GM21723 (cell line): ENCODE measurements at regions not wholly inside any gene's neighbourhood (a gene's known extent, or its start where the extent isn't known, plus 50 kb on each side); places are given as distances from the start of the nearest gene placed in this dataset.
A peak's percentile ranks its signal among the peaks of the same experiment; 100 is the strongest.

Source experiments
- ATAC-seq: cut with Tn5 transposase; IDR thresholded peaks from one replicate; pipeline ENCODE4 v1.9.1; 2021; ENCODE audit warnings: mild to moderate bottlenecking, moderate library complexity; ENCODE audit not compliant: unreplicated experiment

GRCh38 chr4:114349543-114350175 is 248.9 kb upstream of the UGT8 start:
- no peak for ATAC-seq

GRCh38 chr4:114358901-114359300 is 239.7 kb upstream of the UGT8 start:
- no peak for ATAC-seq

GRCh38 chr4:114361249-114361648 is 237.4 kb upstream of the UGT8 start:
- ATAC-seq: no peak

GRCh38 chr4:114364857-114365256 is 233.8 kb upstream of the UGT8 start:
- no peak for ATAC-seq

DNA sequence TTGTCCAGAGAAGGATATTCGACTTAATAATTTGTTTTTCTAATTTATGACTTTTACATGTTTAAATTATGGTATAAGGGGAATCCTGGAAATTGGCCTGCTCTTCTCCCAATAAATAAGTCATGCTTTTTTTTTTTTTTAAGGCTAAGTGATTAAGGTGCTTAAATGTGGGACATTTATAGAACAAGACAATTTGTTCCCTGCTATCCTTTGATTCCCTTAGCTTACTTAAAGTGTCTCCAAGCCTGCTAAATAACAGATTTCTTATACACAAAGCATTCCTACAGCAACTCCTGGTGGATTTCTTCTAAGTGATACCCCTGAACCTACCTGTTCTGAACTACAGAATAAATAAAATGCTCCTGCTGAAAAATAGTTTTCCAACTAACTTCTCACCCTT is 233.0 kb upstream of the UGT8 start:
- no peak for ATAC-seq

GRCh38 chr4:114366368-114366767 is 232.2 kb upstream of the UGT8 start:
- ATAC-seq: no peak

DNA sequence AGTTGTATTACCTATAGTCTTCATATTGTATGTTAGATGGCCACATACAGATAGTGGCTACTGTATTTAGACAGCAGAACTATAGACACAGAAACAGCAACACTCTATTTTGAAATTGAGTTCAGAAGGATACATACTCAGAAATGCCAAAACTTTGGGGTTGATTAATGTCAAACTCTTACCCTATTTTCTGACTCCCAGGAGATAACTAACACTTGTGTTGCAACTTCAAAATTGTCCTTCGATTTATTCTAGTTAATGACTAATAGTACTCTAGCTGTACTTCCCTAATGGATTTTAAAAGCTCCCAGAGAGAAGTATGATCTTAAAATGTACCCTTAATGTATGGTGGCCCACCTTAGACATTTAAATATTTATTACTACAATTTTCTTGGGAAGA is 229.9 kb upstream of the UGT8 start:
- ATAC-seq: no peak

- no peak for ATAC-seq
Observed at GRCh38 chr4:114373508-114373907, 225.1 kb upstream of the UGT8 start.

GRCh38 chr4:114378305-114378903 is 220.2 kb upstream of the UGT8 start:
- no peak for ATAC-seq

GRCh38 chr4:114383067-114383466 is 215.5 kb upstream of the UGT8 start:
- ATAC-seq: no peak

DNA sequence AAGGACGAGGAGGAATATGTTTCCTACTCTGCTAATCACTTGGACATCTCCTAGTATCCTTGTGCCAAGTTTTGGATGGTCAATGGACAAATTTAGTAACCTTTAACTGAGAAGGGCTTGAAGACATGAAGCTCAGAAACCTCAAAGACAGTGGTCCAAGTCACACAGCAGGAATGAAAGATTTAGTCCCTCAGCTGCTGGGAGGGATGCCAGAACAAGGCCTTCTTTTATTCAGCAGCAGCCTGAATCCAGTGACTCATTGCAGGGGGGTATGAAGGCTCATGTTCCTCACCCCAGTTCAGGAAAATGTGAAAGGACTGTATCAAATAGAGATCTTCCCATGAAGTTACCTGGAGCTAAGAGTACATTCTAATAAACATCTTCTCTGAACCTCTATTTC is 214.9 kb upstream of the UGT8 start:
- no peak for ATAC-seq

- no peak for ATAC-seq
Observed at GRCh38 chr4:114384629-114385028, 214.0 kb upstream of the UGT8 start.

DNA sequence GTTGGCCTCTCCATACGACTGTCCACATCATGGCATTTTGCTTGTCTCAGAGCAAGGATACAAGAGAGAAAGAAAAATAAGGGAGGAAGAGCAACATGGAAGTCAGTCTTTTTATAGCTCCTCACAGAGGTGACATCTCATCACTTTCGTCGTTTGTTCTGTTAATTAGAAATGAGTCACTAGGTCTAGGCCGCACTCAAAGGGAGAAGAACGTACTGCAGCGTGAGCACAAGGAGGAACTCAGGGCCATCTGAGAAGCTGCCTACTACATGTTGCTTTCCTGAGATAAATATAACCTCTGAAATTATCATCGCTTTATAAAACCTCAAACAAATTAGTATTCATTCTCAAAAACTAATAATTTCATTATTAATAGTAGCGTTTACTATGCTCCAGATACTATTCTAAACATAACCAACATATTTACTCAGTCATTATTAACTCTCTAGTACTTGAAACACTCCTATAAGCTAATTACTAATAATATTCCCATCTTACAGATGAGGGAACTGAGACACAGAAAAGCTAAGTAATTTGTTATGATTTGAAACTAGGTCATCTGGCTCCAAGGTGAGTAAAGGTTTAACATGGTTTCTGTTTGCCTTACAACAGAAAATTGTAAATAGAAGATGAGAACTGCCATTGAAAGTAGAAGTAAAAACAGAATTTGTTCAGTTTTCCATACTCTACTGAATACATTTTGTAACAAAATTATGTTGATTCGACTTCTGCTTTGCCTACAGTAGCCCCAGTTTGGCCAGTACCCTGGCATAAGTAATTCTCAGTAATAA is 213.2 kb upstream of the UGT8 start:
- peak; percentile 60 for ATAC-seq

DNA sequence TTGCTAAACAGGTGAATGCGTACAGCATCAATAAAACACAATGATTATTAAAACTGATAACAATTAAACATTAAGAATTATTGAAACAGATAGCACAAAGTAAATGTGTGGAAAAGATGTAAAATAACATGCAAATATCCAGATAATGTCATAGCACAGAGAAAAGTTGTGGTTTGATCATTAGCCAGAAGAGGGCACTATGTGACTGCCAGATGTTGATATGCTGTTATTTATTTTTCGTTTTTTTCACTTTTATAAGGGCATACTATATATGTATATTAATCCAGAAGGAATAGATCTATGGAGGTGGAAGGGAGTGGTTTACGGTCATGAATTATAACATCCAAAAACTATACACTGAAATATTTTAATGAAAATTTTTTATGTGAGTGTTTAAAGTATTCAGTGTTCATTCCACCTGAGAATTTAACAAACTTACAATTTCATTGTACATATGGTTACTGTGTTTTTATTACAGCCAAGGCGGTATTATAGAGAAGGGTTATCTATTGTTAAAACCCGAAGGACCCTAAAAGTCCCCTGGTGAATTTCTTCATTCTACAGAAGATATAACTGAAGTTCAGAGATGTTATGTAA is 211.9 kb upstream of the UGT8 start:
- ATAC-seq: no peak

- no peak for ATAC-seq
Observed at GRCh38 chr4:114389070-114389685, 209.4 kb upstream of the UGT8 start.

- no peak for ATAC-seq
Observed at GRCh38 chr4:114393295-114394038, 205.1 kb upstream of the UGT8 start.

DNA sequence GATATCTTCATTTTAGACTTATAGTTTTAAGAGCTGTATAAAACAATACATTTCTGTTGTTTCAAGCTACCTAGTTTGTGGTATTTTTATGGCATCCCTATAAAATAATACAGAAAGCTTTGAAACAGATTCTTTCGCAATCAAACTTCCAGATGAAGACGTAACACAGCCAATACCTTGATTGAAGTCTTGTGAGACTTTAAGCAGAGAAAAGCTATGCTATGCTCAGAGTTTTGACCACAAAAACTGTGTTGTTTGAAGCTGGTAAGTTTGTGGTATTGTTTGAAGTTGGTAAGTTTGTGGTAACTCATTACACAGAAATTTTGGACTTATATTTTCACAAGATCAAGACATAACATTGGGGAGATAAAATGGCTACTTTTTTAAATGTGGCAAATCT is 201.8 kb upstream of the UGT8 start:
- no peak for ATAC-seq

- ATAC-seq: no peak
Observed at GRCh38 chr4:114398410-114398809, 200.2 kb upstream of the UGT8 start.

- no peak for ATAC-seq
Observed at GRCh38 chr4:114399105-114399504, 199.5 kb upstream of the UGT8 start.

GRCh38 chr4:114400531-114400930 is 198.1 kb upstream of the UGT8 start:
- ATAC-seq: no peak

DNA sequence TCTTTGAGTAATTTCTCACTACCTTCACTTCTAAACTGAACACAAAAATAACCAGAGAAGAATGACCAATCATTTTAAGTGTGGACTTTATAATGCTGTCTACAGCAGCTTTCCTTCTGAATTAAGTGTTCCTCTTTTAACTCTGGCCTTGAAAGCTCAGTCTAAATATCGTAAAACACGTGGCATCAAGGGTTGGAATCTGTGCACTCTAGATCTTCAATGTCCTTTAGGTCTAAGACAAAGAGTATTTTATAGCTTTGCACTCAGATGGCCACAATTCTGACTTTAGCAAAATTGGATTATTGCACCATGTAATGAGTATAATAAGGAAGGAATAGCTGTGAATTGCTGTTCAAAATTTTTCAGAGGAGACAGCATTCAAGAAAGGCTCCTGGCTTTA is 197.1 kb upstream of the UGT8 start:
- no peak for ATAC-seq
